Stomach (tissue), 8 donors: ENCODE measurements at regions not wholly inside any gene's neighbourhood (a gene's known extent, or its start where the extent isn't known, plus 50 kb on each side); places are given as distances from the start of the nearest gene placed in this dataset.

Experiments
- DNase-seq, 2 donors: peaks; one replicate each; pipeline versions ENCODE4 v3.0.0 to v3.0.0-alpha.2; 2013 to 2019
- H3K27ac ChIP-seq, 5 donors: fragments of 200-600 bp in 4 of 5; sonication (generic) in 4 of 5; one replicate each; pipeline ENCODE4 v1.5.1; 2013 to 2019; ENCODE audit warnings: mild to moderate bottlenecking in 1 of 5, moderate library complexity in 1 of 5
- H3K27me3 ChIP-seq, 3 donors: fragments of 200-600 bp; sonication (generic); one replicate each; pipeline ENCODE4 v1.5.1; 2017 to 2019; ENCODE audit warnings: mixed run types in 1 of 3
- H3K36me3 ChIP-seq, 4 donors: fragments of 200-600 bp; sonication (generic); 1 replicate in 3 of 4; 2 replicates in 1 of 4; pipeline ENCODE4 v1.5.1; 2016 to 2019
- H3K4me1 ChIP-seq, 4 donors: fragments of 200-600 bp; sonication (generic); one replicate each; pipeline ENCODE4 v1.5.1; 2016 to 2019
- H3K4me3 ChIP-seq, 4 donors: fragments of 200-600 bp; sonication (generic) in 3 of 4; one replicate each; pipeline ENCODE4 v1.5.1; 2016 to 2019; ENCODE audit warnings: mild to moderate bottlenecking in 1 of 4
- H3K9me3 ChIP-seq, 4 donors: fragments of 200-600 bp; sonication (generic); one replicate each; pipeline ENCODE4 v1.5.1; 2016 to 2019
- EP300 ChIP-seq: sonication (generic); formaldehyde crosslinking; IDR thresholded peaks from one replicate; pipeline ENCODE4 v1.6.1; 2017; ENCODE audit warnings: antibody characterized with exemption
- POLR2A ChIP-seq, 4 donors: fragments of 450-650 bp; IDR thresholded peaks; one replicate each; pipeline ENCODE4 v1.6.1; 2016; ENCODE audit warnings: antibody characterized with exemption in 4 of 4, control low read depth in 2 of 4, mild to moderate bottlenecking in 1 of 4, moderate library complexity in 1 of 4
- POLR2AphosphoS5 ChIP-seq, 3 donors: sonication (generic); formaldehyde crosslinking; IDR thresholded peaks; one replicate each; pipeline ENCODE4 v1.6.1; 2016; ENCODE audit warnings: antibody characterized with exemption in 3 of 3
- WGBS, 5 donors: extraction: QIAGEN DNeasy Blood & Tissue Kit in 3 of 5; methylation state at CpG; one replicate each; pipeline versions ENCODE4 v1.1.5 to v1.1.7; 2013 to 2018; 5-methylcytosine and 5-hydroxymethylcytosine counted together
- intact Hi-C: fragments of 100-400 bp; cut with DNase I; formaldehyde crosslinking; loops from one replicate; pipeline ENCODE4 v1.15.1; 2023; ENCODE audit warnings: low total_unique reads
- TF ChIP-seq, protein P1 (sequence below), 7 experiments: fragments of 450-650 bp in 4 of 7; fragments of 200-600 bp in 3 of 7; sonication (generic) in 3 of 7; IDR thresholded peaks; one replicate each; pipeline ENCODE4 v1.5.1; 2016 to 2019; ENCODE audit warnings: antibody characterized with exemption in 7 of 7, control low read depth in 2 of 7, mild to moderate bottlenecking in 1 of 7
- donor health status: healthy with polysubstance abuse.
- donor health status: Bipolar disorder and iron deficiency.
- donor health status: healthy.

- Histone ChIP-seq H3K9me3 (no peaks in the 10 kb centered on the region), H3K36me3 (no peaks in the 10 kb centered on the region), H3K4me3 (no peak overlapping the region), H3K4me1 (no peaks in the 10 kb centered on the region), H3K27ac (no peak overlapping the region), H3K27me3 (no peaks in the 10 kb centered on the region)
- WGBS, 5 donors, result 70 to 73% (median 73%) methylated on average over 8 of the region's 8 CpGs
- intact Hi-C loops, result no loop called here
- no peak for DNase-seq
- no peak for TF ChIP-seq POLR2AphosphoS5 (IDR thresholded peaks at IDR 0.05)
- TF ChIP-seq POLR2A (IDR thresholded peaks at IDR 0.05), result no peak
- TF ChIP-seq, protein P1, sequence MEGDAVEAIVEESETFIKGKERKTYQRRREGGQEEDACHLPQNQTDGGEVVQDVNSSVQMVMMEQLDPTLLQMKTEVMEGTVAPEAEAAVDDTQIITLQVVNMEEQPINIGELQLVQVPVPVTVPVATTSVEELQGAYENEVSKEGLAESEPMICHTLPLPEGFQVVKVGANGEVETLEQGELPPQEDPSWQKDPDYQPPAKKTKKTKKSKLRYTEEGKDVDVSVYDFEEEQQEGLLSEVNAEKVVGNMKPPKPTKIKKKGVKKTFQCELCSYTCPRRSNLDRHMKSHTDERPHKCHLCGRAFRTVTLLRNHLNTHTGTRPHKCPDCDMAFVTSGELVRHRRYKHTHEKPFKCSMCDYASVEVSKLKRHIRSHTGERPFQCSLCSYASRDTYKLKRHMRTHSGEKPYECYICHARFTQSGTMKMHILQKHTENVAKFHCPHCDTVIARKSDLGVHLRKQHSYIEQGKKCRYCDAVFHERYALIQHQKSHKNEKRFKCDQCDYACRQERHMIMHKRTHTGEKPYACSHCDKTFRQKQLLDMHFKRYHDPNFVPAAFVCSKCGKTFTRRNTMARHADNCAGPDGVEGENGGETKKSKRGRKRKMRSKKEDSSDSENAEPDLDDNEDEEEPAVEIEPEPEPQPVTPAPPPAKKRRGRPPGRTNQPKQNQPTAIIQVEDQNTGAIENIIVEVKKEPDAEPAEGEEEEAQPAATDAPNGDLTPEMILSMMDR (IDR thresholded peaks at IDR 0.05), result no peak
- TF ChIP-seq EP300, result no peak
These were observed 1317.9 kb upstream of the SPRY2 start for GRCh38 chr13:81658598-81659370.

DNA sequence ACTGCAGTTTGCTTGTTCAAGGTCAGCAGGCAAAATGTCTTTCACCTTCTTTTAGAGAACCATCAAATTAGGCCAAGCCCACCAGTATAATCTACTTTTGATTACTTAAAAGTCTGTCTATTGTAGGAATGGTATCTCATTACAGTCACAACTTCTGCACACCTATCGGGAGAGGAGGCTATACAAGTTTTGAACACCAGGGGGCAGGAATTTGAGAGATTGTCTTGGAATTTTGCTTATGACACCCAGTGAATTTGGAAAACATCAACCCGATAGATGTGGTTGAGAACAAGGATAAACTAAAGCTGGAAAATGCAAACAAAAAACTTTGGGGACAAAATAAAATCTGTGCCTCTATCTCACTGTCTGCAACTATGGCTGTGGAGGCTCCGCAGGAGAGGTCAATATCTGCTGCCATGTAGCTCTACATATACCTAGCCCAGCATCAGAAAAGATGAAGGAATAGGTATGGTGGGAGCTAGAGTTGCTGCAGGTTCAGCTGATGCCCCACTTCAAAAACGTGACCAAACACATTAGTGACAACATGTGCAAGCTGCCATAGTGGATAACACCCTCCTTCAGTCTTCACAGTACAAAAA lies 1299.2 kb upstream of the SPRY2 start:
- peaks cover 0 to 10% (median 4%) of the 10 kb centered on the region in 4 donors for H3K4me1 ChIP-seq
- TF ChIP-seq, protein P1 (IDR thresholded peaks at IDR 0.05), result peak in 3 of 7 experiments; percentile 1 to 34 (median 16)
- TF ChIP-seq POLR2AphosphoS5 (IDR thresholded peaks at IDR 0.05) (no peak), EP300 (no peak), POLR2A (IDR thresholded peaks at IDR 0.05) (no peak)
- DNase-seq, result peak in 1 of 2 donors; percentile 7
- H3K27me3 ChIP-seq, result no peaks in the 10 kb centered on the region
- intact Hi-C loops, result no loop called here
- H3K9me3 ChIP-seq, result no peaks in the 10 kb centered on the region
- no peak overlapping the region for H3K4me3 ChIP-seq
- H3K36me3 ChIP-seq, result no peaks in the 10 kb centered on the region
- no peak overlapping the region for H3K27ac ChIP-seq
- 83 to 88% (median 84%) methylated on average over 4 of the region's 4 CpGs for WGBS, 5 donors

DNA sequence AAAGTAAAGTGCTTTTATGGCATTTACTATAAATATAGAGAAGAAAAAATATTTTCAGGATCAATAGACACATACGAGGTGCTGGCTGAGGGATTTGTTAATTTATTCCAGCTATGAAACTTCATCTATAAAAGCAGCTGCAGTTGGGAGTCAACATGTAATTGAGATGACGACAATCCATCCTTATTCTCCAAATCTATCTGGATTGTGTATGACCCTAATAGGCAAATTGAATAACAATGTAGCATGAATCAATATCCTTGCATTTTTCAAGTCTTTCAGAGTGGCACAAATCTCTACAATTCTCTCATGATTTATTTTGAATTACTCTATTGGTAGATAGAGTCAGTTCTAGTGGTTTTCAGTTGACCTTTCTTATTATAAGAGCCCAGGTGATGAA lies 1296.5 kb upstream of the SPRY2 start:
- 66 to 87% (median 74%) methylated on average over 2 of the region's 2 CpGs for WGBS, 5 donors
- TF ChIP-seq POLR2A (IDR thresholded peaks at IDR 0.05), result no peak
- TF ChIP-seq, protein P1 (IDR thresholded peaks at IDR 0.05), result no peak
- TF ChIP-seq EP300, result no peak
- TF ChIP-seq POLR2AphosphoS5 (IDR thresholded peaks at IDR 0.05), result no peak
- no peak overlapping the region for H3K27ac ChIP-seq
- intact Hi-C loops, result no loop called here
- no peaks in the 10 kb centered on the region for H3K36me3 ChIP-seq
- no peaks in the 10 kb centered on the region for H3K9me3 ChIP-seq
- no peak overlapping the region for H3K4me3 ChIP-seq
- peaks cover 0 to 10% (median 4%) of the 10 kb centered on the region in 4 donors for H3K4me1 ChIP-seq
- no peak for DNase-seq
- no peaks in the 10 kb centered on the region for H3K27me3 ChIP-seq

- H3K4me3 ChIP-seq, result no peak overlapping the region
- no peak for DNase-seq
- H3K27me3 ChIP-seq, result no peaks in the 10 kb centered on the region
- no peaks in the 10 kb centered on the region for H3K9me3 ChIP-seq
- TF ChIP-seq, protein P1 (IDR thresholded peaks at IDR 0.05), result no peak
- TF ChIP-seq POLR2A (IDR thresholded peaks at IDR 0.05) (no peak), EP300 (no peak), POLR2AphosphoS5 (IDR thresholded peaks at IDR 0.05) (no peak)
- H3K36me3 ChIP-seq, result no peaks in the 10 kb centered on the region
- no peak overlapping the region for H3K27ac ChIP-seq
- peaks cover 0 to 10% (median 4%) of the 10 kb centered on the region in 4 donors for H3K4me1 ChIP-seq
- intact Hi-C loops, result no loop called here
These were observed 1295.2 kb upstream of the SPRY2 start for GRCh38 chr13:81636120-81636519.
